ENCODE measurements at regions not wholly inside any gene's neighbourhood (a gene's known extent, or its start where the extent isn't known, plus 50 kb on each side); places are given as distances from the start of the nearest gene placed in this dataset.

DNA sequence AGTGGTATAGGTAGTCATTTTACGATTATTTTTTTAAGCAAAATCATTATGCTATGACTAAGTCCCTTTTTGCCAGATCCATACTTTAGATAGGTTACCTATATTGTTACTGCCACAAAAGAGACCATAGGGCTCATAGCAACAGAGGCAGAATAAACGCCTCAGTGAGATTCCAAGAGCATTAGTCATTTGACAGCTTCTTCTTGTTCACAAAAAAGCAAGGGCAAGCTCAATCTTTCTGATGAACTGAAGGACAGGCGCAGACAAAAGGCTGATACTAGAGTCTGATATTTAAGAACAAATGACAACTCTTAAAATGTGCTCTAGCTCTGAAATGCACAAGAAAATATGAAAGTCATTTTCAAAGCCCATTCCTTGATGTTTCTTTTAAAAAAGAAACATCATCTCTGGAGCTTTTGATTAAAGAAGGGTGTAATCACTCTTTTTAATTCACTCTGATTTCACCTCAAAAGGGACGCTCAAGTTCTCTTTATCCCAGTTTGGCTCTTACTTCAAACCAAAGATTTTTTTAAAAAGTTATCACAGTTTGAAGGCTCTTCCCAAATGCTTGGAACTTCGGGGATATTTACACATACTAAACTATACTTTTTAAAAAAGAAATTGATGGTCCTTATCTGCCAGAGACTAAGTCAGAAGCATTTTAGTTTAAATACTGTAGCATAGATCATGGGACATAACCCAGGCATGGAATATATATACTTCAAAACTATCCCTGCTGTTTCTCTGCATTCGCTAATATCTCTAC lies 187.2 kb downstream of the EFNB2 start:
- ChIA-PET POLR2A (no interaction called here), CTCF (no interaction called here)
- DNase-seq (ENCODE audit: low read depth), result no peak
- 0 out of 2 replicates have a peak, but pooled peaks cover 1% of the 10 kb centered on the region for H3K27me3 ChIP-seq (ENCODE audit: control insufficient read depth, insufficient read depth, low read length)
- TF ChIP-seq, protein P1, sequence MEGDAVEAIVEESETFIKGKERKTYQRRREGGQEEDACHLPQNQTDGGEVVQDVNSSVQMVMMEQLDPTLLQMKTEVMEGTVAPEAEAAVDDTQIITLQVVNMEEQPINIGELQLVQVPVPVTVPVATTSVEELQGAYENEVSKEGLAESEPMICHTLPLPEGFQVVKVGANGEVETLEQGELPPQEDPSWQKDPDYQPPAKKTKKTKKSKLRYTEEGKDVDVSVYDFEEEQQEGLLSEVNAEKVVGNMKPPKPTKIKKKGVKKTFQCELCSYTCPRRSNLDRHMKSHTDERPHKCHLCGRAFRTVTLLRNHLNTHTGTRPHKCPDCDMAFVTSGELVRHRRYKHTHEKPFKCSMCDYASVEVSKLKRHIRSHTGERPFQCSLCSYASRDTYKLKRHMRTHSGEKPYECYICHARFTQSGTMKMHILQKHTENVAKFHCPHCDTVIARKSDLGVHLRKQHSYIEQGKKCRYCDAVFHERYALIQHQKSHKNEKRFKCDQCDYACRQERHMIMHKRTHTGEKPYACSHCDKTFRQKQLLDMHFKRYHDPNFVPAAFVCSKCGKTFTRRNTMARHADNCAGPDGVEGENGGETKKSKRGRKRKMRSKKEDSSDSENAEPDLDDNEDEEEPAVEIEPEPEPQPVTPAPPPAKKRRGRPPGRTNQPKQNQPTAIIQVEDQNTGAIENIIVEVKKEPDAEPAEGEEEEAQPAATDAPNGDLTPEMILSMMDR (IDR thresholded peaks at IDR 0.05; ENCODE audit: insufficient read depth, low read depth, low read length), result no peak
- H3K4me3 ChIP-seq (ENCODE audit: low read depth, low read length), result no peak overlapping the region
- no peaks in the 10 kb centered on the region for H3K36me3 ChIP-seq (ENCODE audit: control insufficient read depth, insufficient read depth, low read length)

DNA sequence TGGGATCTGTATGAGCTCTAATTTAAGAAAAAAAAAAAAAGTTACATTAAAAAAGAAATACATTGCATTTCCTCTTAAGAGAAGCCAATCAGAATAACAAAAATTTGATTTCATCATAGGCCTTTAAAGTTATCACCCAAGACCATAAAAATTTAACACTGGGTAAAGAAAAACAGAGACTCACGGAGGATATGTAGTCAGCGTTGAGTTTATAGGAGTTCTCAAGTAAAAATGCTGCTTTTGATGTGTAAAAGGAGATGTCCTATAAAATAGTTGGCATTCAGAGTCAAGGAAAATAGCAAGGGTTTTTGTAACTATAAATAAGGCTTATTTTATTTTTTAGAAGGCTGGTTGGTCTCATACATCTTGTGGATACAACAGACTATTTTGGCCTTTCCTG lies 191.1 kb downstream of the EFNB2 start:
- TF ChIP-seq, protein P1 (IDR thresholded peaks at IDR 0.05; ENCODE audit: insufficient read depth, low read depth, low read length), result no peak
- no peak overlapping the region for H3K4me3 ChIP-seq (ENCODE audit: low read depth, low read length)
- no peak for DNase-seq (ENCODE audit: low read depth)
- no peaks in the 10 kb centered on the region for H3K36me3 ChIP-seq (ENCODE audit: control insufficient read depth, insufficient read depth, low read length)
- ChIA-PET CTCF (interaction anchor here (0.6 to 1.1 kb wide), 2 partner anchors 19 to 109 kb away, joined by 3 read pairs; no protein-coding TSS in a partner anchor), POLR2A (no interaction called here)
- H3K27me3 ChIP-seq (ENCODE audit: control insufficient read depth, insufficient read depth, low read length), result no peaks in the 10 kb centered on the region

DNA sequence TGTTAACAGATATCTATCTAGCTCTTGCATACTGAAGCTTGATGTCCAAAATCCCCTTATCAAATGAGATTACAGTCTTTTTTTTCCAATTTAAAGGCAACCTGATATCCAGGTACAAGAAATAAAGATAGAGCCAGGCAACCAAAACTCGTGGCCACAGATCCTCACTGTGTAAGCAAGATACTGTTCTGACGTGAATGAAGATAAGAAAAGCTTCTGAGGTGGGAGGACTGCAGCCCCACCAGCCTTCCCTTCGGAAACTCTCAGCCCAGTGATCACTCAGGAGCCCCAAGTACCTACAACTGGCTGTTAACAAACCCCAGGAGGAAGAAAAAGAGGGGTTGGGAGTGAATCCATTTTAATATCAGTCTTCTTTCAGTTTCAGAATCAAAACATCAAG lies 191.6 kb downstream of the EFNB2 start:
- ChIA-PET CTCF (interaction anchor here (0.6 kb wide), 1 partner anchor 108 kb away, joined by 3 read pairs; no protein-coding TSS in a partner anchor), POLR2A (no interaction called here)
- TF ChIP-seq, protein P1 (IDR thresholded peaks at IDR 0.05; ENCODE audit: insufficient read depth, low read depth, low read length), result no peak
- no peak overlapping the region for H3K4me3 ChIP-seq (ENCODE audit: low read depth, low read length)
- no peak for DNase-seq (ENCODE audit: low read depth)
- no peaks in the 10 kb centered on the region for H3K27me3 ChIP-seq (ENCODE audit: control insufficient read depth, insufficient read depth, low read length)
- no peaks in the 10 kb centered on the region for H3K36me3 ChIP-seq (ENCODE audit: control insufficient read depth, insufficient read depth, low read length)

DNA sequence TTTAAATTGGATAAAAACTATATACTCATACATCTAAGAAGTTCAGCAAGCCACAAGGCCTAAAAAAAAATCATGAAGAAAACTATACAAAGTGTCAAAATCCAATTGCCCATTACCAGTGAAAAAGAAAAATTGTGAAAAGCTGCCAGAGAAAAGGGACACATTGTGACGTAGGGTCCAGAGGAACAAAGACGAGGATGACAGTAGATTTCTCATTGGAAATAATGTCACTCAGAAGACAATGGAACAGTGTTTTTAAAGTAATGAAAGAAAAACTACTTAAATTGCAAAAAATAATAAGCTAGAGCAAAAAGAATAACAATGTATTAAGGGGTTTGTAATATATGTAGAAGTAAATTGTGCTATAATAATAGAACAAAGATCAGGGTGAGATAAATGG lies 195.2 kb downstream of the EFNB2 start:
- CTCF ChIA-PET, result interaction anchor here (1.7 kb wide), 1 partner anchor 11 kb away, joined by 5 read pairs; no protein-coding TSS in a partner anchor
- POLR2A ChIA-PET, result no interaction called here
- TF ChIP-seq, protein P1 (IDR thresholded peaks at IDR 0.05; ENCODE audit: insufficient read depth, low read depth, low read length), result no peak
- H3K27me3 ChIP-seq (ENCODE audit: control insufficient read depth, insufficient read depth, low read length), result no peaks in the 10 kb centered on the region
- H3K4me3 ChIP-seq (ENCODE audit: low read depth, low read length), result no peak overlapping the region
- DNase-seq (ENCODE audit: low read depth), result no peak
- no peaks in the 10 kb centered on the region for H3K36me3 ChIP-seq (ENCODE audit: control insufficient read depth, insufficient read depth, low read length)

DNA sequence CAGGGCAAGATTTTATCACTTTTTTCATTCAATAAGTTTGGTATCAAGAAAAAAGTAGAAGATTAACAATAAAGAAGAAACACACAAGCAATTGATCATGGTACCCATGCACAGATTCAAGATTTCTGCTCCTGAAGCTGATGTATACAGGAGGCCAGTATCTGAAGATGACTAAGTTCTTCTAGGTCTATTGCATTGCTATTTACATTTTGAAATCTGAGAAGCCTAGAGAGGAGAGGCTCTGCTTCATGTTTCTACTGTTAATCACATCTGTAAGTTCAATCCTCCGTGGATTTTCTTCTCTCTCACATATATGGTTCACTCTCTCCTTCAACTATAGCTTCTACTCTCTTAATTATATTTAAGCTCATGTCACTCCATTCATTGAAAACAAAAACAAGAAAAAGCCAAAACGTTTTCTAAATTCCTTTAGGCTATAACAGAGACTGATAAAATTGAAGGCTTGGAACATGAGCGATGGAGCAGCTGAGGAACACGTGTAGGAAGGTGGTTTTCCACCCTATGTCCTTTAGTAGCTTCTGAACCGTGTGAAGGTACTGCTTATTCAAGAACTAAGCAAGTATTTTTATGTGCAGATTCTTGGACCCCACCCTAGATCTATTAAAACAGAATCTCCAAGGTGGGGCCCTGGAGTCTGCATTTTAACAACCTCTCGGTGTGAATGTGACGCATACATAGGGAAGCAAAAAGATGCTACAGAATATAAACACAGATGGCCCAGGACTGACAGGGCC lies 198.2 kb downstream of the EFNB2 start:
- DNase-seq (ENCODE audit: low read depth), result no peak
- TF ChIP-seq, protein P1 (IDR thresholded peaks at IDR 0.05; ENCODE audit: insufficient read depth, low read depth, low read length), result no peak
- Histone ChIP-seq H3K4me3 (ENCODE audit: low read depth, low read length) (no peak overlapping the region), H3K27me3 (ENCODE audit: control insufficient read depth, insufficient read depth, low read length) (no peaks in the 10 kb centered on the region), H3K36me3 (ENCODE audit: control insufficient read depth, insufficient read depth, low read length) (no peaks in the 10 kb centered on the region)
- CTCF ChIA-PET, result no interaction called here
- POLR2A ChIA-PET, result no interaction called here

Measured in BJ (cell line).